ENCODE measurements at regions not wholly inside any gene's neighbourhood (a gene's known extent, or its start where the extent isn't known, plus 50 kb on each side); places are given as distances from the start of the nearest gene placed in this dataset.

- no peaks in the 10 kb centered on the region; a peak in 2 of 4 replicates for H3K4me1 ChIP-seq (ENCODE audit: control insufficient read depth in 1 of 2, insufficient read depth in 2 of 2, low read length in 2 of 2)
- CTCF ChIA-PET = no interaction called here
- BruUV-seq (replicated peaks) = no TSS peak
- intact Hi-C loops (cut with micrococcal nuclease) = no loop called here
- no peak overlapping the region for H3K4me3 ChIP-seq (replicated peaks in 1 of 2; ENCODE audit: low read depth in 1 of 2, low read length in 2 of 2)
- no peaks in the 10 kb centered on the region for H3K36me3 ChIP-seq (ENCODE audit: control insufficient read depth in 1 of 2, insufficient read depth in 2 of 2, low read length in 2 of 2)
- no peak overlapping the region for H3K9ac ChIP-seq (ENCODE audit: low read length)
- RAD21 ChIA-PET (ENCODE audit: low non-redundant PET in 1 of 2, low total read pairs in 2 of 2, uncharacterized antibody in 2 of 2, unreplicated experiment in 2 of 2) = no interaction called here
- POLR2A ChIA-PET = no interaction called here
- no peaks in the 10 kb centered on the region for H4K20me1 ChIP-seq (ENCODE audit: insufficient read depth)
- no peak for DNase-seq (ENCODE audit: low read depth, low spot score)
- no peaks in the 10 kb centered on the region for H3K27me3 ChIP-seq (ENCODE audit: insufficient read depth, low read length)
- H3K9me2 ChIP-seq (ENCODE audit: insufficient read depth) = no peaks in the 10 kb centered on the region
- no peaks in the 10 kb centered on the region for H3K9me3 ChIP-seq (ENCODE audit: control insufficient read depth in 1 of 2, insufficient read depth in 1 of 2, low read depth in 1 of 2, low read length in 2 of 2)
- ATAC-seq = no peak
- no peak overlapping the region for H3K27ac ChIP-seq (ENCODE audit: low read depth, low read length)
- H3K4me2 ChIP-seq (ENCODE audit: low read length) = no peak overlapping the region
- TF ChIP-seq EGR1 (IDR thresholded peaks at IDR 0.05; ENCODE audit: low read depth) = no peak
- TF ChIP-seq ZNF274 (IDR thresholded peaks at IDR 0.05; ENCODE audit: low read depth, low read length) = no peak
- no peak for TF ChIP-seq EZH2 (IDR thresholded peaks at IDR 0.05)
- no peak for TF ChIP-seq RAD21 (IDR thresholded peaks at IDR 0.05; ENCODE audit: low read depth)
- TF ChIP-seq REST (IDR thresholded peaks at IDR 0.05; ENCODE audit: low read depth) = no peak
- TF ChIP-seq JUND (IDR thresholded peaks at IDR 0.05) = no peak
- no peak for TF ChIP-seq POLR2AphosphoS5 (IDR thresholded peaks at IDR 0.05; ENCODE audit: low read depth, low read length)
- TF ChIP-seq SIN3A (IDR thresholded peaks at IDR 0.05; ENCODE audit: low read depth) = no peak
- no peak for TF ChIP-seq ELF1 (IDR thresholded peaks at IDR 0.05; ENCODE audit: borderline replicate concordance, low read depth)
- H3K79me2 ChIP-seq (ENCODE audit: insufficient read depth, low read length) = no peaks in the 10 kb centered on the region
- H2AFZ ChIP-seq (ENCODE audit: low read depth, low read length, poor library complexity, severe bottlenecking) = no peak overlapping the region
Observed at GRCh38 chr2:149737896-149738295, 150.3 kb upstream of the MMADHC start.
